GM19240 (cell line): ENCODE measurements at regions not wholly inside any gene's neighbourhood (a gene's known extent, or its start where the extent isn't known, plus 50 kb on each side); places are given as distances from the start of the nearest gene placed in this dataset.

ENCODE experiments used
- DNase-seq: peaks from one replicate; pipeline ENCODE4 v3.0.0; 2011; ENCODE audit warnings: low spot score; ENCODE audit not compliant: insufficient read length

GRCh38 chr9:129506892-129507291 lies 114.0 kb downstream of the C9orf50 start:
- no peak for DNase-seq

GRCh38 chr9:129506041-129506440 lies 114.9 kb downstream of the C9orf50 start:
- DNase-seq = no peak

GRCh38 chr9:129505270-129505902 lies 115.5 kb downstream of the C9orf50 start:
- DNase-seq = no peak

GRCh38 chr9:129504404-129504803 lies 116.5 kb downstream of the C9orf50 start:
- DNase-seq = no peak

GRCh38 chr9:129501771-129502319 lies 119.1 kb downstream of the C9orf50 start:
- no peak for DNase-seq

GRCh38 chr9:129500863-129501770 lies 119.8 kb downstream of the C9orf50 start:
- no peak for DNase-seq

GRCh38 chr9:129500161-129500862 lies 120.6 kb downstream of the C9orf50 start:
- no peak for DNase-seq

GRCh38 chr9:129498451-129499384 lies 122.2 kb downstream of the C9orf50 start:
- DNase-seq = no peak

- DNase-seq = no peak
Observed at GRCh38 chr9:129497813-129498450, 123.0 kb downstream of the C9orf50 start.

- DNase-seq = no peak
Observed at GRCh38 chr9:129497005-129497812, 123.7 kb downstream of the C9orf50 start.

GRCh38 chr9:129496473-129497004 lies 124.4 kb downstream of the C9orf50 start:
- DNase-seq = no peak

- DNase-seq = peak; percentile 53
Observed at GRCh38 chr9:129495620-129496472, 125.1 kb downstream of the C9orf50 start.

GRCh38 chr9:129494113-129494789 lies 126.7 kb downstream of the C9orf50 start:
- DNase-seq = no peak

- DNase-seq = no peak
Observed at GRCh38 chr9:129493706-129494047, 127.2 kb downstream of the C9orf50 start.

GRCh38 chr9:129493002-129493705 lies 127.7 kb downstream of the C9orf50 start:
- no peak for DNase-seq

GRCh38 chr9:129491487-129491855 lies 129.4 kb downstream of the C9orf50 start:
- DNase-seq = no peak
